Caco-2 (cell line): ENCODE measurements at regions not wholly inside any gene's neighbourhood (a gene's known extent, or its start where the extent isn't known, plus 50 kb on each side); places are given as distances from the start of the nearest gene placed in this dataset.

Experiments used
- BruUV-seq: library from RNA; stranded (reverse); fragments of 400-500 nt; replicated peaks from 2 replicates; lab custom pipeline; 2021; lab: Mats Ljungman, UMichigan
- CTCF ChIA-PET: fragments of 300-600 bp; sonication (Branson Sonifier 250); formaldehyde crosslinking; loops from one replicate; lab custom pipeline; 2022; ENCODE audit warnings: antibody characterized with exemption; lab: Charles Lee
- POLR2A ChIA-PET: fragments of 300-600 bp; sonication (Branson Sonifier 250); formaldehyde crosslinking; loops from one replicate; lab custom pipeline; 2022; ENCODE audit warnings: antibody characterized with exemption; lab: Charles Lee
- DNase-seq, 2 experiments: peaks; one replicate each; pipeline versions ENCODE4 v3.0.0 to v3.0.0-alpha.2; 2020 to 2022
- H3K27me3 ChIP-seq: replicated peaks from 2 replicates; pipeline ENCODE4 v1.6.0; 2011; ENCODE audit warnings: low read length; ENCODE audit not compliant: control insufficient read depth, insufficient read depth
- H3K36me3 ChIP-seq: 2 replicates; pipeline ENCODE4 v1.5.1; 2011; ENCODE audit warnings: low read length; ENCODE audit not compliant: control insufficient read depth, insufficient read depth
- H3K4me1 ChIP-seq: fragments of 250-450 bp; sonication (Bioruptor Pico); 2 replicates; pipeline ENCODE4 v1.5.1; 2020; ENCODE audit warnings: mild to moderate bottlenecking
- H3K4me3 ChIP-seq: 2 replicates; pipeline ENCODE4 v1.5.1; 2011; ENCODE audit warnings: low read depth, mild to moderate bottlenecking, control low read depth, low read length
- H3K9me3 ChIP-seq: fragments of 250-450 bp; sonication (Bioruptor Pico); 2 replicates; pipeline ENCODE4 v1.5.1; 2020; ENCODE audit warnings: mild to moderate bottlenecking, moderate library complexity
- H3K27ac Mint-ChIP-seq: one replicate; pipeline ENCODE4 v1.8.0; 2022; ENCODE audit warnings: mixed read lengths; ENCODE audit not compliant: unreplicated experiment
- H3K27me3 Mint-ChIP-seq: one replicate; pipeline ENCODE4 v1.8.0; 2022; ENCODE audit warnings: mixed read lengths; ENCODE audit not compliant: insufficient read depth, unreplicated experiment
- H3K36me3 Mint-ChIP-seq: one replicate; pipeline ENCODE4 v1.8.0; 2022; ENCODE audit warnings: mild to moderate bottlenecking, mixed read lengths; ENCODE audit not compliant: insufficient read depth, unreplicated experiment
- H3K4me1 Mint-ChIP-seq: one replicate; pipeline ENCODE4 v1.8.0; 2022; ENCODE audit warnings: low read depth, mixed read lengths; ENCODE audit not compliant: unreplicated experiment
- H3K4me3 Mint-ChIP-seq: one replicate; pipeline ENCODE4 v1.8.0; 2022; ENCODE audit warnings: mild to moderate bottlenecking, moderate library complexity, mixed read lengths; ENCODE audit not compliant: unreplicated experiment
- H3K9me3 Mint-ChIP-seq: one replicate; pipeline ENCODE4 v1.8.0; 2022; ENCODE audit warnings: mixed read lengths; ENCODE audit not compliant: unreplicated experiment
- CTCF ChIP-seq, 2 experiments: fragments of 200-600 bp in 1 of 2; IDR thresholded peaks; 1 replicate in 1 of 2; 2 replicates in 1 of 2; pipeline versions ENCODE4 v1.5.1 to v1.8.0; 2011 to 2022; ENCODE audit warnings: antibody characterized with exemption in 1 of 2, control low read depth in 1 of 2, inconsistent platforms in 1 of 2, low read depth in 1 of 2, low read length in 1 of 2, mild to moderate bottlenecking in 1 of 2, moderate library complexity in 1 of 2; ENCODE audit not compliant: insufficient read depth in 1 of 2, severe bottlenecking in 1 of 2, unreplicated experiment in 1 of 2
- intact Hi-C: fragments of 100-400 bp; cut with micrococcal nuclease; formaldehyde crosslinking; loops from one replicate; pipeline ENCODE4 v1.10.0; 2022; ENCODE audit not compliant: unreplicated experiment

DNA sequence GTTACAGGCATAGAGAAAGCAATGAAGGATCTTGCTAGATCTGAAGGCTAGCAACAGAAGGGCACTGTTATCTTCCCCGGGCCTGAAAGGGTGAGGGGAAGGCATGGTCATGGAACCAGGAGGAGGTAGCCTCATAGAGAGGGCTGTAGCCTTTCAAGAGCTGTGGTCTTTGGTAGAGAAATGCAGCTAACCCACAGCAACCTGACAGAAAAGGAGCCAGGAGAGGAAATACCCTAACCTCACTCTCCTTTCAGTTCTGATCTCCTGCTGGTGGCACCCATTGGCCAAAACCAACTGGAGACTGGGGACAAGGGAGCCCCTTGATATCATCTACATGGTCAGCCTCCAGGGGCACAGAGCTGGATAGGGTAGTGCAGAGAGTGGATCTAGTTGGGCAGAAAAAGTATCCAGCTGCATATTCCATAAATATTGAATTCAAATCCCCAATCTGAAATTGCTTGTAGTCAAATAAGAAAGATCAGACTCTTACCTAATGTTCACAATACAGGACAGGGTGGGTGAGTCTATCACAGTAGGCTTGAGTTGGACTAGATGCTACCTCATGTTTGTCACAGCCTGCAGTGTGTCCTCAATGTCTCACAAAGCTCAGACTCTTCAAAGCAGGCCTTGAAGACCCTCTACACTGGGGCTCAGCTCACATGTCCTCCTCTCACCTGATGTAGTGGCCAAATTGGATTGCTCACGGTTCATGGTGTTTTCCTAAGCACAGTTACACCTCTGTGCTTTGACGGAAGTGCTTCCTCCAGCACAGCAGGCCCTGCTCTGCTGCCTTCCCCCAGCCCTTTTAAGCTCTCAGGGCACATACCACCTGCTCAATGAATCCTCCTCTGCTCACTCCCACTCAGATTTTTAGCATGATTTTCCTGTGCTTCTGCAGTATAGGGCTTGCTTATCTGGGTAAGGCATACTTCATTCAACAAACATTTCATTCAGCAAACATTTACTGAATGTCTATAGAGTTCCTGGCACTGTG, 74.1 kb upstream of the JUN start:
- H3K4me1 Mint-ChIP-seq, result peaks cover 18% of the 10 kb centered on the region
- H3K4me3 Mint-ChIP-seq, result no peak overlapping the region
- H3K36me3 ChIP-seq, result no peaks in the 10 kb centered on the region
- H3K27me3 Mint-ChIP-seq, result no peaks in the 10 kb centered on the region
- CTCF ChIA-PET, result interaction anchor here (1.4 to 1.5 kb wide), 2 partner anchors 42 to 74 kb away, joined by 3 to 4 read pairs; partner anchors contain the start of gene JUN
- no peaks in the 10 kb centered on the region for H3K9me3 ChIP-seq
- TF ChIP-seq CTCF (IDR thresholded peaks at IDR 0.05; ENCODE audit: insufficient read depth in 1 of 2, low read depth in 1 of 2, low read length in 1 of 2, severe bottlenecking in 1 of 2, unreplicated experiment in 1 of 2), result no peak
- POLR2A ChIA-PET, result interaction anchor here (0.5 to 1.2 kb wide), 3 partner anchors 27 to 167 kb away, joined by 3 to 6 read pairs (median 3); no protein-coding TSS in a partner anchor
- peak; percentile 30 to 32 for DNase-seq
- no peaks in the 10 kb centered on the region for H3K9me3 Mint-ChIP-seq
- intact Hi-C loops, result loop anchor here (5.0 kb wide), 1 partner anchor 41 kb away; no protein-coding TSS in a partner anchor
- no peaks in the 10 kb centered on the region for H3K27me3 ChIP-seq
- no peaks in the 10 kb centered on the region for H3K36me3 Mint-ChIP-seq
- H3K27ac Mint-ChIP-seq, result peak overlapping the region; percentile 89
- BruUV-seq, result TSS peak; percentile 92
- no peak overlapping the region for H3K4me3 ChIP-seq
- H3K4me1 ChIP-seq, result peaks cover 29% of the 10 kb centered on the region

DNA sequence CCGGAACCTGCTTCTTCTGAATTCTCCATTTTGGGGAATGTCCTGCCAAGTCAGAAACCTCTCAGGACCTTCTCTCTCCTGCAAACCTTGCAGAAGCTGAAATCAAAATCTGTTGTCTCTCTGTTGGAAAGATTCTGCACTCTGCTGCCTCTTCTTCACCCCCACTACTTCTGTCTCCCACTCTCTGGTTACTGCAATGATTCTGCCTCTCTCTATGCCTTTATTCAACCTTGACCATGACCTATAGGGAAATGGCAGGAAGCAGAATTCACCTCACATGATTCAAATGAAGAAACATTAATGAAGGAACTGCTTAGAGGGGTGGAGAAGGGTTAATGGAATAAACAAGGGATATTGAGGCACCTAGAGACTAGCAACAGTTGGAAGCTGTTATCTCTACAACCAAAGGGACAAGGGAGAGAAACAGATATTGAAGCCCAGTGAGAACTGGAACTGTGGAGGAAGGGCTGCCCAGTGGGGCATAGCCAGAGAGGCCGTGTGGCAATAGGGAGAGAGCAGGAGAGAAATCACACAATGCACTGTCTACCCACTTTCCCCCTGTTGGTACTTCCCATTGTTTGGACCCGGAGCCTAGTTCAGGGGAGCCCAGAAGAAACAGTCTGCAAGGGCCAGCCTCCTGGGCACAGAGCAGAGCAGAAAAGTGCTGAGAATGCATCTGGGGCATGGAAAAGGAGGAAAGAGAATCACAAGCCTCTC, 76.1 kb upstream of the JUN start:
- H3K4me1 Mint-ChIP-seq, result peaks cover 18% of the 10 kb centered on the region
- no peaks in the 10 kb centered on the region for H3K9me3 ChIP-seq
- H3K4me1 ChIP-seq, result peaks cover 16% of the 10 kb centered on the region
- H3K27ac Mint-ChIP-seq, result no peak overlapping the region
- H3K36me3 ChIP-seq, result no peaks in the 10 kb centered on the region
- TF ChIP-seq CTCF (IDR thresholded peaks at IDR 0.05; ENCODE audit: insufficient read depth in 1 of 2, low read depth in 1 of 2, low read length in 1 of 2, severe bottlenecking in 1 of 2, unreplicated experiment in 1 of 2), result no peak
- H3K9me3 Mint-ChIP-seq, result no peaks in the 10 kb centered on the region
- DNase-seq, result no peak
- H3K27me3 Mint-ChIP-seq, result no peaks in the 10 kb centered on the region
- CTCF ChIA-PET, result no interaction called here
- POLR2A ChIA-PET, result no interaction called here
- no peaks in the 10 kb centered on the region for H3K36me3 Mint-ChIP-seq
- no peaks in the 10 kb centered on the region for H3K27me3 ChIP-seq
- intact Hi-C loops, result loop anchor here (5.0 kb wide), 1 partner anchor 43 kb away; no protein-coding TSS in a partner anchor
- no peak overlapping the region for H3K4me3 Mint-ChIP-seq
- no peak overlapping the region for H3K4me3 ChIP-seq
- no TSS peak for BruUV-seq

GRCh38 chr1:58861076-58861475, 77.2 kb upstream of the JUN start:
- BruUV-seq, result no TSS peak
- H3K27me3 ChIP-seq, result no peaks in the 10 kb centered on the region
- ChIA-PET POLR2A (no interaction called here), CTCF (no interaction called here)
- Mint-ChIP-seq H3K36me3 (no peaks in the 10 kb centered on the region), H3K4me1 (peaks cover 18% of the 10 kb centered on the region), H3K27me3 (no peaks in the 10 kb centered on the region), H3K4me3 (no peak overlapping the region), H3K9me3 (no peaks in the 10 kb centered on the region), H3K27ac (no peak overlapping the region)
- no peaks in the 10 kb centered on the region for H3K36me3 ChIP-seq
- no peaks in the 10 kb centered on the region for H3K9me3 ChIP-seq
- intact Hi-C loops, result no loop called here
- H3K4me3 ChIP-seq, result no peak overlapping the region
- peaks cover 16% of the 10 kb centered on the region for H3K4me1 ChIP-seq
- no peak for DNase-seq
- no peak for TF ChIP-seq CTCF (IDR thresholded peaks at IDR 0.05; ENCODE audit: insufficient read depth in 1 of 2, low read depth in 1 of 2, low read length in 1 of 2, severe bottlenecking in 1 of 2, unreplicated experiment in 1 of 2)
